ENCODE measurements at regions not wholly inside any gene's neighbourhood (a gene's known extent, or its start where the extent isn't known, plus 50 kb on each side); places are given as distances from the start of the nearest gene placed in this dataset.
"Not testable (repeated sequence)": the region's sequence is repeated elsewhere in the genome, so short reads cannot be mapped to it uniquely, and the experiment has no call there.

DNA sequence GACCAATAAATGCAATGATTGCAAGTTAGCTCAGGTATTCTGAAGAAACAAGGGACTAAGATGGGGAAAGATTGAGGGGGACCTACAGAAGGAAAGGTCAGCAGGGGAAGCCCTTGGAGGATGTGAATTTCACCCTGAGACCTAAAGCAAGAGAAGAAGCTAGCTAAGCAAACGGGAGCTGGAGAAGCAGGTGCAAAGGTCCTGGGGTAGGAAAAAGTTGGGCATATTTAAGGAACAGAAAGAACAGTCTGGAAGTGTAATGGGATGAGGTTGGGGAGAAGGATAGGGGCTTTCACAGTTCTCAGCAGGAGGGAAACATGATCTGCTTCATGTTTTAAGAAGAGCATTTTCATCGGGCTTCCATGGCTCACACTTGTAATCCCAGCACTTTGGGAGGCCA, 89.7 kb upstream of the SLC45A1 start:
- DNase-seq (ENCODE audit: low read depth): no peak

DNA sequence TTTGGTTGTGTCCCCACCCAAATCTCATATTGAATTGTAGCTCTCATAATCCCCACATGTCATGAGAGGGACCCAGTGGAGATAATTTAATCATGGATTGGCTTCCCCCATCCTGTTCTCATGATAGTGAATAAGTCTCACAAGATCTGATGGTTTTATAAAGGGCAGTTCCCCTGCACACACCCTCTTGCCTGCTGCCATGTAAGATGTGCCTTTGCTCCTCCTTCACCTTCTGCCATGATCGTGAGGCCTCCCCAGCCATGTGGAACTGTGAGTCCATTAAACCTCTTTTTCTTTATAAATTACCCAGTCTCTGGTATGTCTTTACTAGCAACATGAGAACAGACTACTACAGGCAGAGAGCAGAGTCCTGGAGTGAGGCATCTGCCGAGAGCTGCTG, 90.2 kb upstream of the SLC45A1 start:
- not testable (repeated sequence) for DNase-seq (ENCODE audit: low read depth)

DNA sequence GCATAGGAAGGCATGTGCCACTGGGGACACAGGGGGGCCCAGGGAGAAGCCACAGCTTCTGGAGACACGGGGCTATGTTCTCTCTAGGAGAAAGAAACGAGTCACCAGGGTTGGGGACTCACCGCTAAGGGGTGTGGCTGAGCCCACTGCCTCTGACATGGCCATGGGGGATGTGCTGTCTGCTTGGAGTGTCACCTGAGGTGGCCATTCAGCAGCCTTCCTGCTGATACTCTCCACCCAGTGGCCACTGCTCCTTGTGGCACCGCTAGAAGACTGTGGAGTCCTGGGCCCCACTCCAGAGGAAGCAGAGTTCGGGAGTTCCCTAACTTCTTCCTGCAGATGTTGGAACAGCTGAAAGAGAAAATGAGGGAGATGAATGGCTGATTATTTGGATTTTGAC, 91.2 kb upstream of the SLC45A1 start:
- no peak for DNase-seq (ENCODE audit: low read depth)

DNA sequence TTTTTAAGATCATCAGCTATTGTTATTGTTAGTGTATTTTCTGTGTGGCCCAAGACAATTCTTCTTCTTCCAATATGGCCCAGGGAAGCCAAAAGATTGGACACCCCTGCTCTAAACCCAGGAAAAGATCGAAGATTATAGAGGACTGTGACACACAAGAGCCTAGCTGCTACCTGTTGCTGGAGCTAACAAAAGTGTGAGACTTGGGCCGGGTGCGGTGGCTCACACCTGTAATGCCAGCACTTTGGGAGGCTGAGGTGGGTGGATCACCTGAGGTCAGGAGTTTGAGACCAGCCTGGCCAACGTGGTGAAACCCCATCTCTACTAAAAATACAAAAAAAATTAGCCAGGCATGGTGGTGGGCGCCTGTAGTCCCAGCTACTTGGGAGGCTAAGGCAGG, 91.9 kb upstream of the SLC45A1 start:
- DNase-seq (ENCODE audit: low read depth): not testable (repeated sequence)

DNA sequence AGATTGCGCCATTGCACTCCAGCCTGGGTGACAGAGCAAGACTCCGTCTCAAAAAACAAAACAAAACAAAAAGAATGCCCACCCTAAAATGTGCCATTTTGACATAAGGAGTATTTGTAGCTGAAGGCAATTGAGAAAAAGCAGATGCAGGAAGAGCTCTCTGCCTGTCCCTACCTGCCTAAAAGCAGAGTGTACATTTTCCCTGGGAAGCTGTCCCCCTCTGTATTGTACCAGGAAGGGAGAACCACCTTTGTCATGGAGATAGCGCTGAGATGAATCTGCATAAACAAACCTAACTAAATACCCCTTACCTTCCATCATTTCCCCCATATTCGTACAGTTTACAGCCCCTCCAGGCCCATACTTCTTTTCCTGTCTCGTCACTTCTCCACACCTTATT, 94.4 kb upstream of the SLC45A1 start:
- no peak for DNase-seq (ENCODE audit: low read depth)

DNA sequence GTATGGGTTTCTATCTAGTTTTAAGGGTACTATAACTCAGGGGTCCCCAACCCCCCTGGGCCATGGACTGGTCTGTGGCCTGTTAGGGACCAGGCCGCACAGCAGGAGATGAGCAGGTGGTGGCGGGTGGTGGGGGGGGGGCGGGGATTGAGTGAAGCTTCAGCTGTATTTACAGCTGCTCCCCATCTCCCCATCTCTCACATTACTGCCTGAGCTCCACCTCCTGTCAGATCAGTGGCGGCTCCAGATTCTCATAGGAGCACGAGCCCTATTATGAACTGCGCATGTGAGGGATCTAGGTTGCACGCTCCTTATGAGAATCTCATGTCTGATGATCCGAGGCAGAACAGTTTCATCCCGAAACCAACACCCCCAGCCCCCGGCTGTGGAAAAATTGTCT, 95.1 kb upstream of the SLC45A1 start:
- no peak for DNase-seq (ENCODE audit: low read depth)

DNA sequence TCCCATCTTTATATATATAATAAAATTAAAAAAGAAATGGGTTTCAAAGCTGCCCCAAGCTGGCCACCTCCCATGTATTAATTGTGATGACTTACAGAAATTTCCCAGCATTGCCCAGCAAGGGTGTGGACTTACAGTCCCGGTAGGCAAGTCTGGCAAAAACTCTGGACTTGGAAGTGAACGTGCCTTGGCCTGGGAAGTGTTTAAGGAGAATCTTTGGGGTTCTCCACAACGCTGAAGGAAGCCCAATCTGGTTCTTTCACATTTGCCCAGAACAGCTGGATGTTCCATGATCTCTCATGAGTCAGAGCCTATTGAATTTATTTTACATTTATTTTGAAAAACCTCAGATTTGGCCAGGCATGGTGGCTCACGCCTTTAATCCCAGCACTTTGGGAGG, 98.4 kb upstream of the SLC45A1 start:
- no peak for DNase-seq (ENCODE audit: low read depth)

DNA sequence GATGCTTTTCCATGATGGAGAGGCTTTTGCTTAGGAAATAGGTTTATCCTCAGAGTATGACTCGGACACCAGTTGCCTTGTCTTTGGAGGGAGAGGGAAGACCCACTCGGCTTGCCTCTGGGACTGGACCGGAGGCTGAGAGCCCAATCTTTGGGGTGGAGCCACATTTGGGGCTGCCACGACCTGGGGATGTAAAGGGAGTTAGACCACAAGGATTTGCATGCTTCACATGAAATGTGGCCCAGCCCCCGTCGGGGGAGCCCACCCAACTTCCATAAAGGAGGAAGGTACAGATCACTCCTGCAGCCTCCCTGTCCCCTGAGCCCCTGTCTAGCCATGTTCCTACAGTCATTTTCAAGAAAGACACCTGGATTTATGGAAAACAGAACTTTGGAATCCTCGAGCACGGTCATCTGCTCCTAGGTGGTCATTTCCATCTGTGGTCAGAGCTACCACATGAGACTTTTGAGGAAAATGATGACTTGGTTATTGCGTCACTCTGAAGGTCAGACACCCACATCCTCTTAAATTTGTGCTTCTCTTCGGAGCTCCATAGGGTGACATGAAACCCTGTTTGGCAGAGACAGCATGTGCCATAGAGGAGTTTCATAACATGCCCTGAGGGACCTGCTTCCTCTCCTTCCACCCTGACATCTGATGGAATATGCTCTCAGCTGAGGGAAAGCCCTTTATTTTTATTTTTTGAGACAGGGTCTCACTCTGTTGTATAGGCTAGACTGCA, 99.4 kb upstream of the SLC45A1 start:
- no peak for DNase-seq (ENCODE audit: low read depth)

DNA sequence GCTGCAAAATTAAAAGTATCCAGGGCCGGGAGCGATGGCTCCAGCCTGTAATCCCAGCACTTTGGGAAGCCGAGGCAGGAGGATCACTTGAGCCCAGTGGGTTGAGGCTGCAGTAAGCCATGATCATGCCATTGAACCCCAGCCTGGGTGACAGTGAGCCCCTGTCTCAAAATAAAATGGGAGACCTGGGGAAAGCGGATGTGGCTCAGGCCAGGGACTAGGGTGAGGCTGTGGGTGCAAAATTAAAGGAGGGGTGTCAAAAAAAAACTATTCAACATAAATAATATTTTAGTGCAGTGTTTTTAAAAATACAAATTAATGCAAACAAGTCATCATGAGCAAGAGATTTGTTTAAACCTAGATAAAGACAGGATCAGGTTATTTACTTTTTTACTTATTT, 100.1 kb upstream of the SLC45A1 start:
- DNase-seq (ENCODE audit: low read depth): no peak

DNA sequence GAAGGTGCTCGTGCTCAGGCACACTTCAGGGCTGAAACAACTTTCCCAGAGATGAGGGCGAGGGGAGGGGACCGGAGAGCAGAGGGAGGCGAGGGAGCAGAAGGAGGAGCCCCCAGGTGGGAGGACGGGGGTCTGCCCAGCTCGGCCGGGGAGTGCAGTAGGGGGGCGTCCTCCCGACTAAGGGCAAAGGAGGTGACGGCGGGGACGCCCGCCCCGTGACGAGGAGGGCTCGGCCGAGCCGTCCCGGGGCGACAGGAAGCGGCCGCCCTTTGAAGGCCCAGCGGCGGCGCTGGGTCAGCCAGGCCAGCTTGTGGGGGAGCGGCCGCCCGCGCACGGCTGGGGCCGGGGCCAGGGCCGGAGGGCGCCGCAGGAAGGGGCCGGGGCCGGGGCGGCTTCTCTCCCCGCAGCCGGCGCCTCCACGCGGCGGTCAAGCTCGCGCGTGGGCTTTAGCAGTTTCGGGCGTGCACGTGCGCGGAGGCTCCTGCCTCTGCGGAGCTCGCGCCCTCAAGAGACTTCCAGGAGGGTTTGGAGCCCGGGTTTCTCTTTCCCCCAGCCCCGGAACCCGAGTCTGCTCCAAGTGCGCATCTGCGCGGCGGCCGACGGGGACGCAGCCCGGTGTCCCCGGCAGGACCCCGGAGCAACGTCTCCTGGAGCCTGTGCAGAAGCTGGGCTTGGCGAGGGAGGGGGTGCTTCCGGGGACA, 100.8 kb upstream of the SLC45A1 start:
- no peak for DNase-seq (ENCODE audit: low read depth)

DNA sequence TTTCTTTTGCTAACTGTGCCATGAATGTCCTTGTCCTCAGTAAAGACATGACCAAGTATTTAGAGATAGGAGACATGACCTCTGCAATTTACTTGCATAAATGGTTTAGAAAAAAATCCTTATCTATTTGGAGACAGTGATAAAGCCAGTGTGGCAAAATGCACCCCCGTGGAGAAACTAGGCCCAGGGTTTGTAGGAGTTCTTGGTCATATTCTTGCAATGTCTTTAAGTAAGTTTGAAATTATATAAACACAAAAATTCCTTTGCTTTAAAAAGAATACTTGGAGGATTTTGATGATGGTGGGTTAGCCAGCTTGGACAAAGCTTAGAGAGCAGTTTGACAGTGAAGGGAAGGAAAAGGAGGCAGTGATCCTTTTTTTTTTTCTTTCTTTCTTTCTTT, 101.9 kb upstream of the SLC45A1 start:
- DNase-seq (ENCODE audit: low read depth): no peak

DNA sequence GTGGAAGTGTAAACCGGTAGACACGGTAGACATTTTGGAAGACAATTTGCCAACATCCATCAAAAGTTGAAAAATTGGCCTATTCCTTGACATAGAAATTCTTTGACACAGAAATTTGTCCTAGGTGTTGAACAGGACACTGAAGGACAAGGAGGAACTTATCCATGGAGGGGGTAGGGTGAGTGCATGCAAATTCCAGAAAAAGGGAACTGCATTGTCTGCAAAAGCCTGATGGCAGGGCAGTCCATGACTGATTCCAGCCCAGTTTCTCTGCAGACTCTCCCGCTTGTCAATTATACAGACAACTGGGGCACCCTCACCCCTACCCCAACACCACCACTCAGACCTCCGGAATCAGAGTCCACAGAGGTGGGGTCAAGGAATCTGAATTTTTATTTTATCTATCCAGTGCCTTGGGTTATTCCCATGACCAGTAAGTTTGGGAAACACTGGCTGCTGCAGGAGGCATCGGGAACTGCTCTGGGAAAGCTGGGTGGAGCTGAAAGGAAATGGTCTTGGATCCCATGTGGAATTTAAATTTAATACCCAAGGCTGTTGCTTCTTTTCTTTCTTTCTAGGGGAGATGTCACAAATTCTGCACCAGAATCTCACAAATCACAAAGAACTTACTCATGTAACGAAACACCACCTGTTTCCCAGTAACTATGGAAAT, 103.3 kb upstream of the SLC45A1 start:
- no peak for DNase-seq (ENCODE audit: low read depth)

DNA sequence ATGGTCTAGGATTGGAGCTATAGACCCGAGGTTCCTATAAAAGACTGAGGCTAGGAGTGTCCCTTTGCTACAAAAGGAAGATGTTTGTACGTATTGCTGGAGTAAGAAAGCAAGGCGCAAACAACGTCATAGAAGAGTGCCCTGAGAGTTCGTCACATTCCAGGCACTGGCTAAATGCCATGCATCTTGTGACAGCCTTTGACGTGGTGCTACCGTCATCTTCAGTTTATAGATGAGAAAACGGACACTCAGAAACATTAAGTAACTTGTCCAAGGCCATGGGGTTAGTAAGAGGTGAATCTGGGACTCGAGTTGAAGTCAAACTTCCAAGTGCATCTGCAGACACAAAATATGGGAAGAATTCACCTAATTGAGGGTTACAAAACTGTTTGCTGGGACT, 104.2 kb upstream of the SLC45A1 start:
- DNase-seq (ENCODE audit: low read depth): no peak

DNA sequence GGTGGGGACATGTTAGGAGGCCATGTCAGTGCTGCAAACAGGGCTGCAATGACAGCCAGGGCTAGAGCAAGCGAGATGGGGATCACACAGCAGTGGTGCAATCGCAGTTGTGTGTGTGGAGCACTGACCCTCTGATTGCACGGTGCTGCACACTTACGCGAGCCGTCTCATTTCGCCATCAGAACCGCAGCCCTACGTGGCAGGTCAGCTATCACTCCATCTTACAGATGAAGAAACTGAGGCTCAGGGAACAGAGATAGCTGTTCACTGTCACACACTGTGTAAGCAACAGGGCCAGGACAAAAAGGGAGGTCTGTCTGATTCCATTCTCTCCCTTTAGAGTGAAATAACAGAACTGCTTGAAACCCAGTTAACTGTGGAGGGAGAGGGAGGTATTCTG, 104.8 kb upstream of the SLC45A1 start:
- no peak for DNase-seq (ENCODE audit: low read depth)

DNA sequence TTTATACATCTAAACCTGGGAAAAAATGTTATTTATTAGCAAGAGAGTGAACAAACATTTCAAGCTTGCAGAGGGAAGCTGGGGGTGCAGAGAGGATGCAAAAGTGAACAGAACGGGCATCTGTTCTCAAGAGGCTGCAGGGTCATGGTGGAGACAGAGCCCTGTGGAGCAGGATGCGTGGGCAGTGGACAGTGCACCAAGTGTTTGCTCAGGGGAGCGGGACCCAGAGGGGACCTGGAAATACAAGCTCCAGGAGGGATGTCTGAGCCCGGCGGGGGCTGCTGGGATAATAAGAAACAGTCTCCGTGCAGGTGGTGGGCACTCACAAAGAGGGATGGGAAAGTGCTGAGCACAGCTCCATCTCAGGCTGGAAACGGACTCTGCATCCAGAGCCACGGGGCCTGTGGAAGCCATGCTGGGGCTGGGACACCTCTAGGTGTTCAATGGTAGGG, 105.3 kb upstream of the SLC45A1 start:
- no peak for DNase-seq (ENCODE audit: low read depth)

DNA sequence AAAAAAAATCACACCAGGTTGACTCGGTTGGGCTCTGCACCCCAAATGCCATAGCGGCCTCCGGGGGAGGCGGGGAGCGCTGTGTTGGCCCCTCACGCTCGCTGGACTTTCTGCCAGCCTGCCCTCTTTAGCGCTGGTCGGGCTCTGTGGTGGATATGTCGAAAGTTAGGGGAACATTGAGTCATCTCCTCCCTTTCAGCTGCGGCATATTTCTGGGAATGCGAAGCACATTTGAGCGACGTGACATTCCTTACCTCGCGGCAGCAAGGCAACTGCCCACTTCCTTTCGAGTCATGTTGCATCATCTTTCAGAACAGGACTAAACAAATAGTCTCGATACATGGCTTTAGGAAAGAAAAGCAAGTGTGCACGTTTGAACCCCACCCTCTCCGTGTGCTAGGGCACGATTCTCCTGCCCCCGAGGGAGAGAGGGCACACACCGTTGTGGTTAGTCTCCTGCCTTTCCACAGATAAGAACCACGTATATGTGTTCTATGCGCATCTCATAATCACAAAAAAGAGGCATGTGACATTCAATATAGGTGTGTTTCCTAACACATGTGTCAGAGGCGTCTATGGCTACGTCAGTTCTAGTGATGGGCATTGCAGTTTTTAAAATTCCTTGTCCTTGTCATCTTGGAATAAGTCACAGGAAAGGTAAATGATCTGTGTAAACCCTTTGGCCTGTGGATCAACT, 105.9 kb upstream of the SLC45A1 start:
- peak; percentile 98 for DNase-seq (ENCODE audit: low read depth)

DNA sequence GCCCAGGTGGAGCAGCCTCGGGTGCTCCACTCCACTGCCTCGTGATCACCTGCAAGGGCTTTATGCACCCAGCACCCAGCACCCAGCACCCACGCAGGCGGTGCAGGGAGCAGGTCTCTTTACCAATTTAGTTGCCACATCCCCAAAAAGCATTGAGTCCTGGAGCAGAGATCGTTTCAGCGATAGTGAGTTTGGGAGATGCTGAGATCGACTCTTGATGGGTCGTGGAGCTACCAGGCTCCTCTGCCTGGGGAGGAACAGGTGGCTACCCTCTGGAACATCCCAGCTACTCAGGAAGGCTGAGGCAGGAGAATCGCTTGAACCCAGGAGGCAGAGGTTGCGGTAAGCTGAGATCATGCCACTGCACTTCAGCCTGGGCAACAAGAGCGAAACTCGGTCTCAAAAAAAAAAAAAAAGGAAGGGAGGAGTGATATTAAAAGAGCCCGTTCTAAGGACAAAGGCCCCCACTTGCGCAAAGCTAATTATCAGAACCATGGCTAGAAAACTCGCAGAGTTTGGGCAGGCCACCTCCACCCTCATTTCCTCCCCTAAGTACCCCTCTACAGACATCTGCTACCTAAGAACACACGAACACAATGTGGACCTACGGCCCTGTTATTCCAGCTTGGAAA, 106.5 kb upstream of the SLC45A1 start:
- no peak for DNase-seq (ENCODE audit: low read depth)

DNA sequence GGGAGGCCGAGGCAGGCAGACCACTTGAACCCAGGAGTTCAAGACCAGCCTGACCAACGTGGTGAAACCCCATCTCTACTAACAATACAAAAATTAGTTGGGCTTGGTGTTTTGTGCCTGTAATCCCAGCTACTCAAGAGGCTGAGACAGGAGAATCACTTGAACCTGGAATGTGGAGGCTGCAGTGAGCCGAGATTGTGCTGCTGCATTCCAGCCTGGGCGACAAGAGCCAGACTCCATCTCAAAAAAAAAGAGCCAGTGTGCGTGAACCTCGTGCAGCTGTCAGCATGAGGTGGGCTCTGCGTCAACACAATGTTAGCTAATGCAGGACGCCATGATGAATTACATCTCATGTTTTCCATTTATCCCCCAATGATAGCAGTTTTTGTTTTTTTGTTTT, 110.7 kb upstream of the SLC45A1 start:
- DNase-seq (ENCODE audit: low read depth): no peak

DNA sequence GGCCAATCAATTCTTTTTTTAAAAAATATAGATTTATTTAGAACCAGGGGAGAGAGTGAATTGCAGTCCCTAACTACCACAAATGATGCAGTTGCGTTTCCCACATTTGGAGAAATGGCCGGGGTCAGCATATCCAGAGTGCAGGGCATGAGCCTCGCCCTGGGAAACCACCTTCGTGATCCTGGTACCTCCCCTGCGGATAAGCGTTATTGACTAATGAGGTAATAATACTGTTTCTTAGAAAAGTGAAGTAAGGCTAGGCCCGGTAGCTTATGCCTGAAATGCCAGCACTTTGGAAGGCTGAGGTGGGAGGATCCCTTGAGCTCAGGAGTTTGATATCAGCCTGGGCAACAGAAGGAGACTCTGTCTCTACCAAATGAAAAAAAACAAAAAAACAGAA, 111.5 kb upstream of the SLC45A1 start:
- DNase-seq (ENCODE audit: low read depth): no peak

DNA sequence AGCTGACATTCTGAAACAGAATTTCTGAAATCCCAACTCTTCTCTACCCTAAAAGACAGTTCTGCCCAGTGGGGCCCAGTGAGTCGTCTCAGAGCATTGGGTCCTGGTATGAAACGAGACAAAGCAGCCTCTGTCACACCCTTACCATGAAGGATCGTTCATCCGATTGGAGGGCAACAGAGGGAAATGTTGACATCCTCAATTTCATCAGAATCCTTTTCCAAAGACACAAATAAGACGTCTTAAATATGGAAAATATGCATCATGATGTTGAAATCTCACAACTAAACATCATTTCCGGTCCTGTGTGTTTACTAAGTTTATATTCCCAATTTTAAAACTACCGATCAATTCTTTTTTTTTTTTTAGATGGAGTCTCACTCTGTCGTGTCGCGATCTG, 112.1 kb upstream of the SLC45A1 start:
- DNase-seq (ENCODE audit: low read depth): no peak

DNA sequence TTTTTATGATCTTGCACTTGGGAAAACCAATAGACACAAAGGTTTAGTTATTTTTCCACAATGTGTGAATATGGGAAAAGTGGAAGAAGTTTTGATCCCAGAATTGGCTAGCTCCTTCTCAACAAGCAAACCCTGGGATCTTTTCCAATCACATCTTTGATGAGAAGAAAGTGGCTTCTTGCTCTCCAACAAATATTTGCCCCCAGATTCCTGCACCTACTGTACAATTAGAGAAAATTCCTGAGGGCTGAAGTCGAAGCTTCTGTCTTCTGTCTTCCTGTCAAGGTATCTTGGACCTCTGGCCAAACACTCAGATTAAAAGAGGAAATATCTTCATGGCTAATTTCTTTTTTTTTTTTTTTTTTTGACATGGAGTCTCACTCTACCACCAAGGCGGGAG, 113.1 kb upstream of the SLC45A1 start:
- no peak for DNase-seq (ENCODE audit: low read depth)

DNA sequence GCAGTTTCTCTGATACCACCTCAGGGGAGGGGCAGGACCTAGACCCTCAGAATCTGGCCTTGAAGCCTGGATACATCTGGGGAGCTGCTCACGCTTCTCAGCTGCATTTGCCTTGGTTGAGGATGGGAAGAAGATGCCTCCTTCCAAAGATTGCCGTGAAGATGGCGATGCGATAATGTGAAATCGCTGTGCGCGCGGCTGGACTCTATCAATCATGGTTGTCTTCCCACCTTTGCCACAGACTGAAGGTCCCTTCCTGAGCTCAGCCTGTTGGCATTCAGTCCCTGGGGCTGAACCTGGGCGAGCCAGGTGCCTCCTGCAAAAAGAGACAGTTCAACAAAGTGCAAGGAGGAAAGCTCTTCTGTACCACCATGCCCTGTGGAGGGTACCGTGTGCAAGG, 114.4 kb upstream of the SLC45A1 start:
- no peak for DNase-seq (ENCODE audit: low read depth)

Measured in Daoy (cell line).